Naive thymus-derived CD4-positive, alpha-beta T cell (primary cell): ENCODE measurements at regions not wholly inside any gene's neighbourhood (a gene's known extent, or its start where the extent isn't known, plus 50 kb on each side); places are given as distances from the start of the nearest gene placed in this dataset.

Experiments
- ATAC-seq: fragments of 150-1000 bp; cut with Tn5 transposase; 2 replicates; pipeline ENCODE4 v1.10.0; 2021; ENCODE audit warnings: mild to moderate bottlenecking, moderate library complexity
- CTCF ChIA-PET: fragments of 350-600 bp; sonication (Branson Sonifier 250); formaldehyde crosslinking; loops from one replicate; lab custom pipeline; 2021; ENCODE audit warnings: antibody characterized with exemption; lab: Charles Lee
- POLR2A ChIA-PET: fragments of 350-600 bp; sonication (Branson Sonifier 250); formaldehyde crosslinking; loops from one replicate; lab custom pipeline; 2021; ENCODE audit warnings: antibody characterized with exemption, inconsistent platforms; lab: Charles Lee
- DNase-seq, 9 donors: peaks; one replicate each; pipeline versions ENCODE4 v3.0.0 to v3.0.0-alpha.2; 2020 to 2022; ENCODE audit warnings: mixed read lengths in 1 of 9
- H3K27ac ChIP-seq: one replicate; pipeline ENCODE4 v1.7.0; 2013; ENCODE audit warnings: mild to moderate bottlenecking, low read depth, low read length, moderate library complexity
- H3K27me3 ChIP-seq, 2 donors: one replicate each; pipeline ENCODE4 v1.7.0; 2013; ENCODE audit warnings: low read length in 2 of 2, mild to moderate bottlenecking in 2 of 2, moderate library complexity in 2 of 2; ENCODE audit not compliant: control insufficient read depth in 2 of 2, insufficient read depth in 2 of 2
- H3K36me3 ChIP-seq, 3 experiments: 1 replicate in 2 of 3; 2 replicates in 1 of 3; pipeline ENCODE4 v1.7.0; 2013; ENCODE audit warnings: low read length in 3 of 3, mild to moderate bottlenecking in 3 of 3, moderate library complexity in 1 of 3; ENCODE audit not compliant: insufficient read depth in 3 of 3, control insufficient read depth in 2 of 3
- H3K4me1 ChIP-seq, 2 donors: one replicate each; pipeline ENCODE4 v1.7.0; 2013; ENCODE audit warnings: low read length in 2 of 2, mild to moderate bottlenecking in 2 of 2, moderate library complexity in 1 of 2; ENCODE audit not compliant: control insufficient read depth in 2 of 2, insufficient read depth in 2 of 2
- H3K4me3 ChIP-seq: 2 replicates; pipeline ENCODE4 v1.7.0; 2013; ENCODE audit warnings: mild to moderate bottlenecking, low read length
- H3K9me3 ChIP-seq, 3 experiments: 1 replicate in 2 of 3; 2 replicates in 1 of 3; pipeline ENCODE4 v1.7.0; 2013; ENCODE audit warnings: low read length in 3 of 3; ENCODE audit not compliant: control insufficient read depth in 2 of 3
- H3K27ac Mint-ChIP-seq, 9 donors: one replicate each; pipeline ENCODE4 v1.8.0; 2020 to 2022; ENCODE audit warnings: mixed read lengths in 9 of 9, mild to moderate bottlenecking in 8 of 9, moderate library complexity in 5 of 9, inconsistent platforms in 2 of 9
- H3K27me3 Mint-ChIP-seq, 5 donors: one replicate each; pipeline ENCODE4 v1.8.0; 2021 to 2022; ENCODE audit warnings: mixed read lengths in 5 of 5, mild to moderate bottlenecking in 1 of 5
- H3K36me3 Mint-ChIP-seq, 5 donors: one replicate each; pipeline ENCODE4 v1.8.0; 2020 to 2022; ENCODE audit warnings: mixed read lengths in 5 of 5, mild to moderate bottlenecking in 3 of 5, inconsistent platforms in 1 of 5
- H3K4me1 Mint-ChIP-seq, 7 donors: one replicate each; pipeline ENCODE4 v1.8.0; 2020 to 2022; ENCODE audit warnings: mixed read lengths in 7 of 7, mild to moderate bottlenecking in 3 of 7, inconsistent platforms in 1 of 7
- H3K4me3 Mint-ChIP-seq, 10 donors: one replicate each; pipeline ENCODE4 v1.8.0; 2020 to 2022; ENCODE audit warnings: mild to moderate bottlenecking in 10 of 10, mixed read lengths in 10 of 10, moderate library complexity in 6 of 10, inconsistent platforms in 2 of 10
- H3K9me3 Mint-ChIP-seq, 11 donors: one replicate each; pipeline ENCODE4 v1.8.0; 2020 to 2022; ENCODE audit warnings: mixed read lengths in 11 of 11, mild to moderate bottlenecking in 4 of 11, inconsistent platforms in 1 of 11, moderate library complexity in 1 of 11
- intact Hi-C, 2 donors: fragments of 100-400 bp; cut with micrococcal nuclease; formaldehyde crosslinking; loops; one replicate each; pipeline ENCODE4 v1.15.1; 2023

- Mint-ChIP-seq H3K27me3 (no peaks in the 10 kb centered on the region), H3K9me3 (peaks cover 0 to 19% (median 3%) of the 10 kb centered on the region in 11 donors), H3K4me3 (no peak overlapping the region), H3K4me1 (no peaks in the 10 kb centered on the region), H3K27ac (no peak overlapping the region), H3K36me3 (no peaks in the 10 kb centered on the region)
- no peak overlapping the region for H3K4me3 ChIP-seq
- no peak overlapping the region for H3K27ac ChIP-seq
- no peaks in the 10 kb centered on the region for H3K4me1 ChIP-seq
- ATAC-seq (no peak), DNase-seq (no peak)
- H3K27me3 ChIP-seq, result no peaks in the 10 kb centered on the region
- no peaks in the 10 kb centered on the region for H3K9me3 ChIP-seq
- no peaks in the 10 kb centered on the region for H3K36me3 ChIP-seq
- intact Hi-C loops, result no loop called here
- POLR2A ChIA-PET, result no interaction called here
- CTCF ChIA-PET, result no interaction called here
Observed at GRCh38 chr4:180217070-180217469, 2026.1 kb upstream of the TENM3 start.

- H3K4me1 Mint-ChIP-seq, result no peaks in the 10 kb centered on the region
- Histone ChIP-seq H3K36me3 (no peaks in the 10 kb centered on the region), H3K27ac (no peak overlapping the region), H3K4me3 (no peak overlapping the region), H3K9me3 (no peaks in the 10 kb centered on the region), H3K27me3 (no peaks in the 10 kb centered on the region), H3K4me1 (no peaks in the 10 kb centered on the region)
- no peak overlapping the region for H3K4me3 Mint-ChIP-seq
- H3K36me3 Mint-ChIP-seq, result no peaks in the 10 kb centered on the region
- ATAC-seq (no peak), DNase-seq (no peak)
- ChIA-PET POLR2A (no interaction called here), CTCF (no interaction called here)
- peaks cover 0 to 24% (median 6%) of the 10 kb centered on the region in 11 donors for H3K9me3 Mint-ChIP-seq
- no peaks in the 10 kb centered on the region for H3K27me3 Mint-ChIP-seq
- intact Hi-C loops, result no loop called here
- H3K27ac Mint-ChIP-seq, result no peak overlapping the region
Observed at GRCh38 chr4:180219080-180219479, 2024.1 kb upstream of the TENM3 start.

- H3K4me1 ChIP-seq, result no peaks in the 10 kb centered on the region
- no peak overlapping the region for H3K4me3 ChIP-seq
- H3K9me3 ChIP-seq, result no peaks in the 10 kb centered on the region
- CTCF ChIA-PET, result no interaction called here
- POLR2A ChIA-PET, result no interaction called here
- Mint-ChIP-seq H3K4me1 (peaks cover 0 to 5% (median 0%) of the 10 kb centered on the region in 7 donors), H3K27me3 (no peaks in the 10 kb centered on the region), H3K36me3 (no peaks in the 10 kb centered on the region), H3K27ac (no peak overlapping the region), H3K4me3 (no peak overlapping the region), H3K9me3 (peaks cover 0 to 18% (median 6%) of the 10 kb centered on the region in 11 donors)
- intact Hi-C loops, result no loop called here
- DNase-seq (no peak), ATAC-seq (no peak)
- no peaks in the 10 kb centered on the region for H3K27me3 ChIP-seq
- H3K36me3 ChIP-seq, result no peaks in the 10 kb centered on the region
- no peak overlapping the region for H3K27ac ChIP-seq
Observed at GRCh38 chr4:180225977-180226376, 2017.2 kb upstream of the TENM3 start.

- Mint-ChIP-seq H3K4me1 (no peaks in the 10 kb centered on the region), H3K27ac (no peak overlapping the region), H3K9me3 (peaks cover 0 to 6% (median 0%) of the 10 kb centered on the region in 11 donors), H3K27me3 (no peaks in the 10 kb centered on the region), H3K4me3 (no peak overlapping the region), H3K36me3 (no peaks in the 10 kb centered on the region)
- Histone ChIP-seq H3K27me3 (no peaks in the 10 kb centered on the region), H3K4me3 (no peak overlapping the region), H3K9me3 (no peaks in the 10 kb centered on the region), H3K4me1 (no peaks in the 10 kb centered on the region), H3K27ac (no peak overlapping the region), H3K36me3 (no peaks in the 10 kb centered on the region)
- ChIA-PET POLR2A (no interaction called here), CTCF (no interaction called here)
- ATAC-seq (no peak), DNase-seq (no peak)
- intact Hi-C loops, result no loop called here
Observed at GRCh38 chr4:180234730-180235129, 2008.5 kb upstream of the TENM3 start.

GRCh38 chr4:180240670-180241069 is 2002.5 kb upstream of the TENM3 start:
- no peaks in the 10 kb centered on the region for H3K4me1 ChIP-seq
- POLR2A ChIA-PET, result no interaction called here
- CTCF ChIA-PET, result no interaction called here
- no peak overlapping the region for H3K27ac Mint-ChIP-seq
- peaks cover 0 to 8% (median 0%) of the 10 kb centered on the region in 7 donors for H3K4me1 Mint-ChIP-seq
- no peaks in the 10 kb centered on the region for H3K27me3 Mint-ChIP-seq
- H3K27me3 ChIP-seq, result no peaks in the 10 kb centered on the region
- H3K4me3 Mint-ChIP-seq, result no peak overlapping the region
- no peak overlapping the region for H3K4me3 ChIP-seq
- peaks cover 0 to 15% (median 3%) of the 10 kb centered on the region in 11 donors for H3K9me3 Mint-ChIP-seq
- intact Hi-C loops, result no loop called here
- DNase-seq (no peak), ATAC-seq (no peak)
- H3K9me3 ChIP-seq, result no peaks in the 10 kb centered on the region
- H3K36me3 Mint-ChIP-seq, result no peaks in the 10 kb centered on the region
- no peak overlapping the region for H3K27ac ChIP-seq
- H3K36me3 ChIP-seq, result no peaks in the 10 kb centered on the region

- H3K4me3 ChIP-seq, result no peak overlapping the region
- ATAC-seq (no peak), DNase-seq (no peak)
- Mint-ChIP-seq H3K27me3 (no peaks in the 10 kb centered on the region), H3K4me1 (no peaks in the 10 kb centered on the region), H3K4me3 (no peak overlapping the region), H3K9me3 (peaks cover 0 to 3% (median 0%) of the 10 kb centered on the region in 11 donors), H3K36me3 (no peaks in the 10 kb centered on the region), H3K27ac (no peak overlapping the region)
- CTCF ChIA-PET, result no interaction called here
- H3K27ac ChIP-seq, result no peak overlapping the region
- intact Hi-C loops, result no loop called here
- H3K27me3 ChIP-seq, result no peaks in the 10 kb centered on the region
- POLR2A ChIA-PET, result no interaction called here
- no peaks in the 10 kb centered on the region for H3K4me1 ChIP-seq
- no peaks in the 10 kb centered on the region for H3K36me3 ChIP-seq
- no peaks in the 10 kb centered on the region for H3K9me3 ChIP-seq
Observed at GRCh38 chr4:180253419-180253818, 1989.8 kb upstream of the TENM3 start.

- Mint-ChIP-seq H3K36me3 (no peaks in the 10 kb centered on the region), H3K4me3 (no peak overlapping the region), H3K27me3 (no peaks in the 10 kb centered on the region), H3K27ac (no peak overlapping the region), H3K9me3 (peaks cover 0 to 6% (median 0%) of the 10 kb centered on the region in 11 donors), H3K4me1 (no peaks in the 10 kb centered on the region)
- no peak for DNase-seq
- Histone ChIP-seq H3K36me3 (no peaks in the 10 kb centered on the region), H3K9me3 (no peaks in the 10 kb centered on the region), H3K4me1 (no peaks in the 10 kb centered on the region), H3K27ac (no peak overlapping the region), H3K27me3 (no peaks in the 10 kb centered on the region), H3K4me3 (no peak overlapping the region)
- CTCF ChIA-PET, result no interaction called here
- POLR2A ChIA-PET, result no interaction called here
- intact Hi-C loops, result no loop called here
- ATAC-seq, result no peak
Observed at GRCh38 chr4:180261346-180261745, 1981.9 kb upstream of the TENM3 start.
